Activated CD8-positive, alpha-beta T cell treated with anti-CD3 and anti-CD28 coated beads for 36 hours (primary cell): ENCODE measurements at regions not wholly inside any gene's neighbourhood (a gene's known extent, or its start where the extent isn't known, plus 50 kb on each side); places are given as distances from the start of the nearest gene placed in this dataset.

Source experiments
- ATAC-seq: fragments of 200-7000 bp; cut with Tn5 transposase; one replicate; pipeline ENCODE4 v1.10.0; 2021; ENCODE audit warnings: mild to moderate bottlenecking, moderate library complexity
- CTCF ChIA-PET: fragments of 350-600 bp; sonication (Branson Sonifier 250); formaldehyde crosslinking; loops from one replicate; lab custom pipeline; 2021; ENCODE audit warnings: antibody characterized with exemption; lab: Charles Lee
- POLR2A ChIA-PET: fragments of 350-600 bp; sonication (Branson Sonifier 250); formaldehyde crosslinking; loops from one replicate; lab custom pipeline; 2021; ENCODE audit warnings: antibody characterized with exemption; lab: Charles Lee
- DNase-seq: peaks from one replicate; pipeline ENCODE4 v3.0.0-alpha.2; 2020
- H3K27ac Mint-ChIP-seq: one replicate; pipeline ENCODE4 v1.8.0; 2021; ENCODE audit warnings: mild to moderate bottlenecking, mixed read lengths
- H3K27me3 Mint-ChIP-seq: one replicate; pipeline ENCODE4 v1.8.0; 2021; ENCODE audit warnings: mixed read lengths
- H3K36me3 Mint-ChIP-seq: one replicate; pipeline ENCODE4 v1.8.0; 2021; ENCODE audit warnings: low read depth, mixed read lengths
- H3K4me1 Mint-ChIP-seq: one replicate; pipeline ENCODE4 v1.8.0; 2021; ENCODE audit warnings: low read depth, mixed read lengths
- H3K4me3 Mint-ChIP-seq: one replicate; pipeline ENCODE4 v1.8.0; 2021; ENCODE audit warnings: mild to moderate bottlenecking, moderate library complexity, mixed read lengths
- H3K9me3 Mint-ChIP-seq: one replicate; pipeline ENCODE4 v1.8.0; 2021; ENCODE audit warnings: mixed read lengths
- CTCF ChIP-seq: fragments of 200-600 bp; IDR thresholded peaks from one replicate; pipeline ENCODE4 v1.8.0; 2022; ENCODE audit warnings: antibody characterized with exemption, mild to moderate bottlenecking
- intact Hi-C: fragments of 100-400 bp; cut with micrococcal nuclease; formaldehyde crosslinking; loops from one replicate; pipeline ENCODE4 v1.10.0; 2022

- no peaks in the 10 kb centered on the region for H3K9me3 Mint-ChIP-seq
- no peak for DNase-seq
- no peaks in the 10 kb centered on the region for H3K36me3 Mint-ChIP-seq
- no peak overlapping the region for H3K4me3 Mint-ChIP-seq
- intact Hi-C loops: no loop called here
- no peaks in the 10 kb centered on the region for H3K27me3 Mint-ChIP-seq
- no peak overlapping the region for H3K27ac Mint-ChIP-seq
- no peak for TF ChIP-seq CTCF
- CTCF ChIA-PET: no interaction called here
- no peaks in the 10 kb centered on the region for H3K4me1 Mint-ChIP-seq
- POLR2A ChIA-PET: no interaction called here
- no peak for ATAC-seq
Observed at GRCh38 chr18:78479443-78479842, 500.2 kb upstream of the SALL3 start.

GRCh38 chr18:78480262-78481054 is 499.2 kb upstream of the SALL3 start:
- ChIA-PET POLR2A (no interaction called here), CTCF (no interaction called here)
- Mint-ChIP-seq H3K27ac (no peak overlapping the region), H3K4me1 (no peaks in the 10 kb centered on the region), H3K27me3 (no peaks in the 10 kb centered on the region), H3K36me3 (no peaks in the 10 kb centered on the region), H3K9me3 (no peaks in the 10 kb centered on the region), H3K4me3 (no peak overlapping the region)
- ATAC-seq (no peak), DNase-seq (no peak)
- intact Hi-C loops: no loop called here
- no peak for TF ChIP-seq CTCF

GRCh38 chr18:78482378-78482777 is 497.2 kb upstream of the SALL3 start:
- no peak for DNase-seq
- no peaks in the 10 kb centered on the region for H3K9me3 Mint-ChIP-seq
- H3K36me3 Mint-ChIP-seq: no peaks in the 10 kb centered on the region
- no peak for ATAC-seq
- TF ChIP-seq CTCF: no peak
- no peak overlapping the region for H3K4me3 Mint-ChIP-seq
- no peak overlapping the region for H3K27ac Mint-ChIP-seq
- ChIA-PET CTCF (no interaction called here), POLR2A (no interaction called here)
- H3K27me3 Mint-ChIP-seq: no peaks in the 10 kb centered on the region
- H3K4me1 Mint-ChIP-seq: no peaks in the 10 kb centered on the region
- intact Hi-C loops: no loop called here

- no peak for TF ChIP-seq CTCF
- no peak overlapping the region for H3K27ac Mint-ChIP-seq
- no peak for ATAC-seq
- no peaks in the 10 kb centered on the region for H3K36me3 Mint-ChIP-seq
- CTCF ChIA-PET: no interaction called here
- no peaks in the 10 kb centered on the region for H3K27me3 Mint-ChIP-seq
- POLR2A ChIA-PET: no interaction called here
- H3K4me1 Mint-ChIP-seq: no peaks in the 10 kb centered on the region
- H3K9me3 Mint-ChIP-seq: no peaks in the 10 kb centered on the region
- DNase-seq: no peak
- no peak overlapping the region for H3K4me3 Mint-ChIP-seq
- intact Hi-C loops: no loop called here
Observed at GRCh38 chr18:78487649-78488048, 492.0 kb upstream of the SALL3 start.

GRCh38 chr18:78492064-78492812 is 487.4 kb upstream of the SALL3 start:
- no peaks in the 10 kb centered on the region for H3K27me3 Mint-ChIP-seq
- H3K27ac Mint-ChIP-seq: no peak overlapping the region
- no peak for TF ChIP-seq CTCF
- ChIA-PET POLR2A (no interaction called here), CTCF (no interaction called here)
- no peaks in the 10 kb centered on the region for H3K36me3 Mint-ChIP-seq
- no peaks in the 10 kb centered on the region for H3K4me1 Mint-ChIP-seq
- no peak overlapping the region for H3K4me3 Mint-ChIP-seq
- H3K9me3 Mint-ChIP-seq: peaks cover 3% of the 10 kb centered on the region
- ATAC-seq (no peak), DNase-seq (no peak)
- intact Hi-C loops: no loop called here
